Hepatocyte (in vitro differentiated cells): ENCODE measurements at regions not wholly inside any gene's neighbourhood (a gene's known extent, or its start where the extent isn't known, plus 50 kb on each side); places are given as distances from the start of the nearest gene placed in this dataset.
"Not testable (repeated sequence)": the region's sequence is repeated elsewhere in the genome, so short reads cannot be mapped to it uniquely, and the experiment has no call there.

Experiments
- DNase-seq: peaks from one replicate; pipeline ENCODE4 v3.0.0-alpha.2; 2016; ENCODE audit warnings: low spot score
- H2AFZ ChIP-seq: fragments of 200-600 bp; sonication (generic); 2 replicates; pipeline ENCODE4 v1.6.0; 2016; ENCODE audit warnings: antibody characterized with exemption, mild to moderate bottlenecking
- H3K27ac ChIP-seq: fragments of 200-600 bp; sonication (generic); 2 replicates; pipeline ENCODE4 v1.5.1; 2016; ENCODE audit warnings: mild to moderate bottlenecking
- H3K27me3 ChIP-seq: fragments of 200-600 bp; sonication (generic); 2 replicates; pipeline ENCODE4 v1.6.1; 2016
- H3K36me3 ChIP-seq: fragments of 200-600 bp; sonication (generic); replicated peaks from 2 replicates; pipeline ENCODE4 v1.5.1; 2016; ENCODE audit warnings: low read depth; ENCODE audit not compliant: insufficient read depth
- H3K4me1 ChIP-seq: fragments of 200-600 bp; sonication (generic); 2 replicates; pipeline ENCODE4 v1.5.1; 2016; ENCODE audit warnings: mild to moderate bottlenecking, moderate library complexity; ENCODE audit not compliant: insufficient read depth
- H3K4me2 ChIP-seq: fragments of 200-600 bp; sonication (generic); 2 replicates; pipeline ENCODE4 v1.6.0; 2016
- H3K4me3 ChIP-seq: fragments of 200-600 bp; sonication (generic); 2 replicates; pipeline ENCODE4 v1.5.1; 2016; ENCODE audit warnings: mild to moderate bottlenecking
- H3K79me2 ChIP-seq: fragments of 200-600 bp; sonication (generic); 2 replicates; pipeline ENCODE4 v1.6.0; 2017; ENCODE audit warnings: mild to moderate bottlenecking
- H3K9me2 ChIP-seq: fragments of 200-600 bp; sonication (generic); replicated peaks from 2 replicates; pipeline ENCODE4 v1.6.0; 2017; ENCODE audit warnings: mild to moderate bottlenecking; ENCODE audit not compliant: insufficient read depth
- H3K9me3 ChIP-seq: fragments of 200-600 bp; sonication (generic); 2 replicates; pipeline ENCODE4 v1.5.1; 2016; ENCODE audit warnings: low read depth, mild to moderate bottlenecking
- H4K20me1 ChIP-seq: fragments of 200-600 bp; sonication (generic); 2 replicates; pipeline ENCODE4 v1.6.0; 2016; ENCODE audit warnings: mild to moderate bottlenecking; ENCODE audit not compliant: insufficient read depth, poor library complexity, severe bottlenecking
- EZH2phosphoT487 ChIP-seq: fragments of 200-600 bp; sonication (generic); IDR thresholded peaks from one replicate; pipeline ENCODE4 v1.6.1; 2018; ENCODE audit warnings: antibody characterized with exemption, mild to moderate bottlenecking, low read depth, moderate library complexity; ENCODE audit not compliant: unreplicated experiment, severe bottlenecking
- WGBS: methylation state at CpG from one replicate; pipeline ENCODE4 v1.1.6; 2016; ENCODE audit warnings: low lambda C conversion rate; ENCODE audit errors: missing lambda C conversion rate; 5-methylcytosine and 5-hydroxymethylcytosine counted together
- TF ChIP-seq, protein P1 (sequence below): fragments of 200-600 bp; sonication (generic); IDR thresholded peaks from 2 replicates; pipeline ENCODE4 v1.5.1; 2016; ENCODE audit warnings: antibody characterized with exemption, mild to moderate bottlenecking; ENCODE audit not compliant: poor library complexity

DNA sequence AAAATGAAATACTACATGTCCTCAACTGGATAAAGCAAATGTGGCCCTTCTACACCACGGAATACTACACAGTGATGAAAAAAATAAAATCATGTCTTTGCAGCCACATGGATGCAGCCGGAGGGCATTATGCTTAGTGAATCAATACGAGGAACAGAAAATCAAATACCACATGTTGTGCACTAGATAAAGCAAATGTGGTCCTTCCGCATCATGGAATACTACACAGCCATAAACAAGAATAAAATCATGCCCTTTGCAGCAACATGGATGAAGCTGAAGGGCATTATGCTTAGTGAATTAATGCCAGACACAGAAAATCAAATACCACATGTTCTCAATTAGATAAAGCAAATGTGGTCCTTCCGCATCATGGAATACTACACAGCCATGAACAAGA is 204.4 kb downstream of the GOLGA6L6 start:
- not testable (repeated sequence) for H3K4me2 ChIP-seq, DNase-seq, H3K9me2 ChIP-seq, H3K36me3 ChIP-seq, H2AFZ ChIP-seq, H3K27me3 ChIP-seq, H3K79me2 ChIP-seq, H3K27ac ChIP-seq, H3K4me3 ChIP-seq, H3K4me1 ChIP-seq, H4K20me1 ChIP-seq
- H3K9me3 ChIP-seq, result peaks cover 37% of the 10 kb centered on the region
- WGBS, result 82% methylated on average over 5 of the region's 5 CpGs

DNA sequence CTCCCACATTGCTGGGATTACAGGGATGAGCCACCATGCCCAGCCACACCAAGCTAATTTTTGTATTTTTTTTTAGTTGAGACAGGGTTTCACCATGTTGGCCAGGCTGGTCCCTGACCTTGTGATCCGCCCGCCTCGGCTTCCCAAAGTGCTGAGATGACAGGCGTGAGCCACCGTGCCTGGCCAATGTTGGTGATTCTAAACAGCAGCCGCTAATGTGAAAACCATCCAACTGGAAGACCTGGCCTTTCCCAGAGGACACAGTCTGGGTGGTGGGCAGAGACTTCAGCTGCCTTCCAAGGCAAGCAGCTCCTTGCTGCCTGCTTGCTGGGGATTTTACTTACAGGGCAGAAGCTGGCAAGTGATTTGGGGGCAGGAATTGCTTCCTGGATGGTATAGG is 207.1 kb downstream of the GOLGA6L6 start:
- peaks cover 14% of the 10 kb centered on the region for H3K9me3 ChIP-seq
- H3K27ac ChIP-seq, H4K20me1 ChIP-seq, H3K9me2 ChIP-seq, DNase-seq, H3K27me3 ChIP-seq, H3K36me3 ChIP-seq, H3K4me2 ChIP-seq, H3K4me3 ChIP-seq, H2AFZ ChIP-seq, H3K79me2 ChIP-seq, H3K4me1 ChIP-seq: not testable (repeated sequence)
- 93% methylated on average over 6 of the region's 6 CpGs for WGBS

DNA sequence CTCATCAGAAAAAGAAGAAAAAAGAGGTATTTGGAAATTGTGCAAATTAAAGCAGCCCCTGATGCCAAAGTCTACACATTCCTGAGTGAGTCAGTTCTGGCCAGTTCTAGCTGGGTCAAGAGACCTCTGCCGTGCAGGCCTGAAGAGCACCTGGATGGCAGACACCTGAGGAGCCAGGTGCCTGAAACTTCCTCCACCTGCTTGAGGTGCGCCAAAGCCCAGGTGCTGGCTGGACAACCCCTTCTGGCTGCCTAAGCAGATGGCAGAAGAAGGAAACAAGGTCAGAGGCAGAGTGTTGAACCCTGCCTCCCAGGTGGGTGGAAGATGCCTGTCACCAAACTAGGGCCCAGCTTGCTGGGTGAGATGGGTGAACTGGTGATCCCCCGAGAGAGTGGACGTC is 215.8 kb downstream of the GOLGA6L6 start:
- H3K9me2 ChIP-seq, H3K79me2 ChIP-seq, H3K4me1 ChIP-seq, H3K36me3 ChIP-seq, H3K27me3 ChIP-seq, H2AFZ ChIP-seq, DNase-seq, H3K9me3 ChIP-seq, H3K4me3 ChIP-seq, H3K27ac ChIP-seq, H4K20me1 ChIP-seq, H3K4me2 ChIP-seq: not testable (repeated sequence)
- WGBS, result 80% methylated on average over 4 of the region's 4 CpGs

DNA sequence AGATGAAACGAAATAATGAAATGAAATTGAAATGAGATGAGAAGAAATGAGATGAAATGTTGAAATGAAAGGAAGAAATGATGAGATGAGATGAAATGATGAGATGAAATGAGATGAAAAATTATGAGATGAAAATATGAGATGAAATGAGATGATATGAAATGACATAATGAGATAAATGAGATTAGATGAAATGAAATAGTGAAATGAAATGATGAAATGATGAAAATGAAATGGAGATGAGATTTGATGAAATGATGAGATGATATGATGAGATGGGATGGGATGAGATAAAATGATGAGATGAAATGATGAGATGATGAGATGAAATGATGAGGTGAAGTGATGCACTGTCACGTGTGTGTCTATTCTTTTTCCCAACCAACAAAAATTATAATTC is 224.5 kb downstream of the GOLGA6L6 start:
- not testable (repeated sequence) for H3K4me1 ChIP-seq, H3K4me2 ChIP-seq, H3K4me3 ChIP-seq, H3K9me2 ChIP-seq, H3K79me2 ChIP-seq, H4K20me1 ChIP-seq, H3K36me3 ChIP-seq, H3K9me3 ChIP-seq, DNase-seq, H3K27me3 ChIP-seq, H2AFZ ChIP-seq, H3K27ac ChIP-seq
- WGBS, result 46% methylated on average over 2 of the region's 2 CpGs

DNA sequence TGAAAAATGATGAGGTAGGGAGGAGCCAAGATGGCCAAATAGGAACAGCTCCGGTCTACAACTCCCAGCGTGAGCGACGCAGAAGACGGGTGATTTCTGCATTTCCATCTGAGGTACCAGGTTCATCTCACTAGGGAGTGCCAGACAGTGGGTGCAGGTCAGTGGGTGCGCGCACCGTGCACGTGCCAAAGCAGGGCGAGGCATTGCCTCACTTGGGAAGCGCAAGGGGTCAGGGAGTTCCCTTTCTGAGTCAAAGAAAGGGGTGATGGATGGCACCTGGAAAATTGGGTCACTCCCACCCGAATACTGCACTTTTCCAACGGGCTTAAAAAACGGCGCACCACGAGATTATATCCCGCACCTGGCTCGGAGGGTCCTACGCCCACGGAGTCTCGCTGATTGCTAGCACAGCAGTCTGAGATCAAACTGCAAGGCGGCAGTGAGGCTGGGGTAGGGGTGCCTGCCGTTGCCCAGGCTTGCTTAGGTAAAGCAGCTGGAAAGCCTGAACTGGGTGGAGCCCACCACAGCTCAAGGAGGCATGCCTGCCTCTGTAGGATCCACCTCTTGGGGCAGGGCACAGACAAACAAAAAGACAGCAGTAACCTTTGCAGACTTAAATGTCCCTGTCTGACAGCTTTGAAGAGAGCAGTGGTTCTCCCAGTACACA is 230.5 kb downstream of the GOLGA6L6 start:
- not testable (repeated sequence) for H2AFZ ChIP-seq, H3K4me3 ChIP-seq, H4K20me1 ChIP-seq, H3K36me3 ChIP-seq, DNase-seq, H3K9me2 ChIP-seq, H3K4me2 ChIP-seq, H3K79me2 ChIP-seq, H3K27ac ChIP-seq, H3K27me3 ChIP-seq, H3K9me3 ChIP-seq, H3K4me1 ChIP-seq
- 83% methylated on average over 23 of the region's 23 CpGs for WGBS

DNA sequence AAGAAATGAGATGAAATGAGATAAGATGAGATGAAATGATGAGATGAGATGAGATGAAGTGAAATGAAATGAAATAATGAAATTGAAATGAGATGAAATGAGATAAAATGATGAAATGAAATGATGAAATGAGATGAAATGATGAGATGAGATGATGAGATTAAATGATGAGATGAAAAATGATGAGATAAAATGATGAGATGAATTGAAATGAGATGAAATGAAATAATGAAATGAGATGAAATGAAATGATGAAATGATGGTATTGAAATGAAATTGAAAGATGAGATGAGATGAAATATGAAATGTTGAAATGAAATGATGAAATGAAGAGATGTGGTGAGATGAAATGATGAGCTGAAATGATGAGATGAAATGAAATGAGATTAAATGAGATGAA is 231.0 kb downstream of the GOLGA6L6 start:
- Histone ChIP-seq H3K27me3 (no peaks in the 10 kb centered on the region), H3K27ac (no peak overlapping the region), H3K9me2 (no peaks in the 10 kb centered on the region), H3K9me3 (peaks cover 5% of the 10 kb centered on the region), H2AFZ (no peak overlapping the region), H3K4me2 (no peak overlapping the region), H4K20me1 (no peaks in the 10 kb centered on the region), H3K4me1 (no peaks in the 10 kb centered on the region), H3K36me3 (no peaks in the 10 kb centered on the region), H3K79me2 (no peaks in the 10 kb centered on the region), H3K4me3 (no peak overlapping the region)
- DNase-seq, result no peak
- TF ChIP-seq, protein P1, sequence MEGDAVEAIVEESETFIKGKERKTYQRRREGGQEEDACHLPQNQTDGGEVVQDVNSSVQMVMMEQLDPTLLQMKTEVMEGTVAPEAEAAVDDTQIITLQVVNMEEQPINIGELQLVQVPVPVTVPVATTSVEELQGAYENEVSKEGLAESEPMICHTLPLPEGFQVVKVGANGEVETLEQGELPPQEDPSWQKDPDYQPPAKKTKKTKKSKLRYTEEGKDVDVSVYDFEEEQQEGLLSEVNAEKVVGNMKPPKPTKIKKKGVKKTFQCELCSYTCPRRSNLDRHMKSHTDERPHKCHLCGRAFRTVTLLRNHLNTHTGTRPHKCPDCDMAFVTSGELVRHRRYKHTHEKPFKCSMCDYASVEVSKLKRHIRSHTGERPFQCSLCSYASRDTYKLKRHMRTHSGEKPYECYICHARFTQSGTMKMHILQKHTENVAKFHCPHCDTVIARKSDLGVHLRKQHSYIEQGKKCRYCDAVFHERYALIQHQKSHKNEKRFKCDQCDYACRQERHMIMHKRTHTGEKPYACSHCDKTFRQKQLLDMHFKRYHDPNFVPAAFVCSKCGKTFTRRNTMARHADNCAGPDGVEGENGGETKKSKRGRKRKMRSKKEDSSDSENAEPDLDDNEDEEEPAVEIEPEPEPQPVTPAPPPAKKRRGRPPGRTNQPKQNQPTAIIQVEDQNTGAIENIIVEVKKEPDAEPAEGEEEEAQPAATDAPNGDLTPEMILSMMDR, result no peak
- no peak for TF ChIP-seq EZH2phosphoT487

DNA sequence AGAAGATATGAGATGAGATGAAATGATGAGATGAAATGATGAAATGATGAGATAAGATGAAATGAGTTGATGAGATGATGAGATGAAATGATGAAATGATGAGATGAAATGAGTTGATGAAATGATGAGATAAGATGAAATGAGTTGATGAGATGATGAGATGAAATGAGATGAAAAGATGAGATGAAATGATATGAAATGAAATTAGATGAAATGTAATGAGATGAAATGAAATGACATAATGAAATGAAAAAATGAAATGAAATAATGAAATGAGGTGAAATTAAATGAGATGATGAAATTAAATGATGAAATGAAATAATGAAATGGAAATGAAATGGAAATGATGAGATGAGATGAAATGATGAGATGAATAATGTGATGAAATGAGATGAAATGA is 231.6 kb downstream of the GOLGA6L6 start:
- not testable (repeated sequence) for H4K20me1 ChIP-seq, H3K9me3 ChIP-seq, DNase-seq, H3K4me2 ChIP-seq, H3K36me3 ChIP-seq, H3K4me3 ChIP-seq, H3K27ac ChIP-seq, H3K9me2 ChIP-seq, H3K4me1 ChIP-seq, H2AFZ ChIP-seq, H3K79me2 ChIP-seq, H3K27me3 ChIP-seq

DNA sequence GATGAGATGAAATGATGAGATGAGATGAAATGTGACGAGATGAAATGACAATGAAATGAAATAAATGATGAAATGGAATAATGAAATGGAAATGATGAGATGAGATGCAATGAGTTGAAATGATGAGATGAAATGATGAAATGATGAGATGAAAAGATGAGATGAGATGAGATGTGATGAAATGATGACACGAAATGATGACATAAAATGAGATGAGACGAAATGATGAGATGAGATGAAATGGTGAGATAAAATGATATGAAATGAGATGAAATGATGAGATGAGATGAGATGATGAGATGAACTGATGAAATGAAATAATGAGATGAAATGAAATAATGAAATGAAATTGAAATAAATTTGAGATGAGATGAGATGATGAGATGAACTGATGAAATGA is 232.2 kb downstream of the GOLGA6L6 start:
- 68% methylated on average over 3 of the region's 3 CpGs for WGBS
- not testable (repeated sequence) for DNase-seq, H3K9me2 ChIP-seq, H3K4me1 ChIP-seq, H3K27me3 ChIP-seq, H3K36me3 ChIP-seq, H2AFZ ChIP-seq, H3K27ac ChIP-seq, H3K9me3 ChIP-seq, H3K4me2 ChIP-seq, H4K20me1 ChIP-seq, H3K79me2 ChIP-seq, H3K4me3 ChIP-seq
